H1 (cell line): ENCODE measurements at regions not wholly inside any gene's neighbourhood (a gene's known extent, or its start where the extent isn't known, plus 50 kb on each side); places are given as distances from the start of the nearest gene placed in this dataset.

ENCODE experiments used
- CBX5 ChIP-seq: fragments of 300-800, 300-1000 bp; sonication (generic); IDR thresholded peaks from 2 replicates; pipeline ENCODE4 v1.7.1; 2016; ENCODE audit warnings: antibody characterized with exemption, low read length, low read depth
- EP300 ChIP-seq, 2 experiments: IDR thresholded peaks; 1 replicate in 1 of 2; 2 replicates in 1 of 2; pipeline ENCODE4 v1.6.1; 2011 to 2012; ENCODE audit warnings: low read depth in 2 of 2, low read length in 2 of 2, mild to moderate bottlenecking in 2 of 2, borderline replicate concordance in 1 of 2, inconsistent platforms in 1 of 2, moderate library complexity in 1 of 2
- EZH2 ChIP-seq: fragments of 200-600 bp; sonication (generic); IDR thresholded peaks from 2 replicates; pipeline ENCODE4 v1.7.1; 2012; ENCODE audit warnings: low read depth, mild to moderate bottlenecking, moderate library complexity, low read length, inconsistent platforms; ENCODE audit not compliant: severe bottlenecking
- HDAC6 ChIP-seq: IDR thresholded peaks from one replicate; pipeline ENCODE4 v1.7.1; 2012; ENCODE audit warnings: low read depth, mild to moderate bottlenecking, inconsistent platforms, low read length, moderate library complexity
- KDM5A ChIP-seq: fragments of 200-600 bp; IDR thresholded peaks from 2 replicates; pipeline ENCODE4 v1.7.1; 2012; ENCODE audit warnings: mild to moderate bottlenecking, low read length, inconsistent platforms, mixed read lengths
- POLR2A ChIP-seq, 2 experiments: IDR thresholded peaks; 1 replicate in 1 of 2; 2 replicates in 1 of 2; pipeline ENCODE4 v1.6.1; 2011; ENCODE audit warnings: low read depth in 2 of 2, low read length in 2 of 2, mild to moderate bottlenecking in 2 of 2; ENCODE audit errors: control extremely low read depth in 1 of 2
- RXRA ChIP-seq: IDR thresholded peaks from 2 replicates; pipeline ENCODE4 v1.6.1; 2011; ENCODE audit warnings: low read depth, mild to moderate bottlenecking, low read length, moderate library complexity; ENCODE audit not compliant: insufficient read depth
- SP2 ChIP-seq: IDR thresholded peaks from 2 replicates; pipeline ENCODE4 v1.6.1; 2012; ENCODE audit warnings: mild to moderate bottlenecking, low read length, inconsistent platforms
- SRF ChIP-seq: IDR thresholded peaks from 2 replicates; pipeline ENCODE4 v1.6.1; 2011; ENCODE audit warnings: mild to moderate bottlenecking, low read depth, low read length, moderate library complexity
- TCF12 ChIP-seq: IDR thresholded peaks from 2 replicates; pipeline ENCODE4 v1.6.1; 2011; ENCODE audit warnings: low read depth, mild to moderate bottlenecking, low read length
- TF ChIP-seq, protein P1 (sequence below), 3 experiments: IDR thresholded peaks; 1 replicate in 2 of 3; 2 replicates in 1 of 3; pipeline versions ENCODE4 v1.5.1 to v1.6.1; 2011; ENCODE audit warnings: low read length in 3 of 3, mild to moderate bottlenecking in 3 of 3, inconsistent platforms in 2 of 3, low read depth in 1 of 3, moderate library complexity in 1 of 3; ENCODE audit not compliant: insufficient read depth in 1 of 3; ENCODE audit errors: control extremely low read depth in 1 of 3
- TF ChIP-seq, protein P2 (sequence below): IDR thresholded peaks from 2 replicates; pipeline ENCODE4 v1.6.1; 2011; ENCODE audit warnings: low read length, improper control_type of control experiment

- no peak for TF ChIP-seq HDAC6
- no peak for TF ChIP-seq POLR2A (IDR thresholded peaks at IDR 0.05; ENCODE audit: control extremely low read depth in 1 of 2, low read depth in 2 of 2, low read length in 2 of 2)
- no peak for TF ChIP-seq RXRA
- TF ChIP-seq KDM5A = no peak
- no peak for TF ChIP-seq EP300 (IDR thresholded peaks at IDR 0.05; ENCODE audit: borderline replicate concordance in 1 of 2, low read depth in 2 of 2, low read length in 2 of 2)
- TF ChIP-seq, protein P1, sequence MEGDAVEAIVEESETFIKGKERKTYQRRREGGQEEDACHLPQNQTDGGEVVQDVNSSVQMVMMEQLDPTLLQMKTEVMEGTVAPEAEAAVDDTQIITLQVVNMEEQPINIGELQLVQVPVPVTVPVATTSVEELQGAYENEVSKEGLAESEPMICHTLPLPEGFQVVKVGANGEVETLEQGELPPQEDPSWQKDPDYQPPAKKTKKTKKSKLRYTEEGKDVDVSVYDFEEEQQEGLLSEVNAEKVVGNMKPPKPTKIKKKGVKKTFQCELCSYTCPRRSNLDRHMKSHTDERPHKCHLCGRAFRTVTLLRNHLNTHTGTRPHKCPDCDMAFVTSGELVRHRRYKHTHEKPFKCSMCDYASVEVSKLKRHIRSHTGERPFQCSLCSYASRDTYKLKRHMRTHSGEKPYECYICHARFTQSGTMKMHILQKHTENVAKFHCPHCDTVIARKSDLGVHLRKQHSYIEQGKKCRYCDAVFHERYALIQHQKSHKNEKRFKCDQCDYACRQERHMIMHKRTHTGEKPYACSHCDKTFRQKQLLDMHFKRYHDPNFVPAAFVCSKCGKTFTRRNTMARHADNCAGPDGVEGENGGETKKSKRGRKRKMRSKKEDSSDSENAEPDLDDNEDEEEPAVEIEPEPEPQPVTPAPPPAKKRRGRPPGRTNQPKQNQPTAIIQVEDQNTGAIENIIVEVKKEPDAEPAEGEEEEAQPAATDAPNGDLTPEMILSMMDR (IDR thresholded peaks at IDR 0.05; ENCODE audit: control extremely low read depth in 1 of 3, insufficient read depth in 1 of 3, low read depth in 1 of 3, low read length in 3 of 3) = no peak
- no peak for TF ChIP-seq EZH2
- TF ChIP-seq, protein P2, sequence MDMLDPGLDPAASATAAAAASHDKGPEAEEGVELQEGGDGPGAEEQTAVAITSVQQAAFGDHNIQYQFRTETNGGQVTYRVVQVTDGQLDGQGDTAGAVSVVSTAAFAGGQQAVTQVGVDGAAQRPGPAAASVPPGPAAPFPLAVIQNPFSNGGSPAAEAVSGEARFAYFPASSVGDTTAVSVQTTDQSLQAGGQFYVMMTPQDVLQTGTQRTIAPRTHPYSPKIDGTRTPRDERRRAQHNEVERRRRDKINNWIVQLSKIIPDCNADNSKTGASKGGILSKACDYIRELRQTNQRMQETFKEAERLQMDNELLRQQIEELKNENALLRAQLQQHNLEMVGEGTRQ = no peak
- no peak for TF ChIP-seq SRF
- TF ChIP-seq SP2 = no peak
- TF ChIP-seq TCF12 = no peak
- TF ChIP-seq CBX5 = no peak
These were observed 259.4 kb upstream of the ECI2 start for GRCh38 chr6:4394786-4395185.
